ENCODE measurements at regions not wholly inside any gene's neighbourhood (a gene's known extent, or its start where the extent isn't known, plus 50 kb on each side); places are given as distances from the start of the nearest gene placed in this dataset.

DNA sequence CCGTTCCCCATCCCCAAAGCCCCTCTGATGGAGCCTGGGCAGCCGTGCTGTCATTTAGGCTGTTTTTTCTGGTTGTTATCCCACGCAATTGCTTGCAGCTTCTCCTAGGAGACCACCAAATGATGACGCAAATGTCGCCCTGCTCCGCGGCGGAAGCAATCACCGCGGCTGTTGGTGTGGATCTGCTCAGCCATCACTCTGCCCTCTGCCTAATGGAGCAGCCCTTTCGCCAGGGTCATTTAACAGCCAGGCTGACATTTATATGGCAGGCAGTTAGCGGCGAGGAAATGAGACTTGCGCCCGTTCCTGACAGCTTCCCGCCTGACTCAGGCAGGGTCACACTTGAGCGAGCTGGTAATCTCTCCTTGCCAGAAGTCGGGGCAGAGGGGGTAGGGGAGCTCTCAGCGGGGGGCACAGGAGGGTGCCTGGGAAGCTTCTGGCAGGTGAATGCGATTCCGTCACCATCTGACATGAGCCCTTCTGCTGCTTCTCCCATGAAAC, 97.9 kb upstream of the RTL6 start:
- Mint-ChIP-seq H3K4me1 (peaks cover 44% of the 10 kb centered on the region), H3K36me3 (ENCODE audit: low read depth) (no peaks in the 10 kb centered on the region), H3K27ac (peak overlapping the region; percentile 30 to 82 (median 52)), H3K9me3 (no peaks in the 10 kb centered on the region), H3K27me3 (ENCODE audit: low read depth) (peaks cover 36% of the 10 kb centered on the region), H3K4me3 (peak overlapping the region; percentile 7 to 59 (median 56))
- no peak for TF ChIP-seq CTCF (IDR thresholded peaks at IDR 0.05; ENCODE audit: unreplicated experiment in 3 of 3)

DNA sequence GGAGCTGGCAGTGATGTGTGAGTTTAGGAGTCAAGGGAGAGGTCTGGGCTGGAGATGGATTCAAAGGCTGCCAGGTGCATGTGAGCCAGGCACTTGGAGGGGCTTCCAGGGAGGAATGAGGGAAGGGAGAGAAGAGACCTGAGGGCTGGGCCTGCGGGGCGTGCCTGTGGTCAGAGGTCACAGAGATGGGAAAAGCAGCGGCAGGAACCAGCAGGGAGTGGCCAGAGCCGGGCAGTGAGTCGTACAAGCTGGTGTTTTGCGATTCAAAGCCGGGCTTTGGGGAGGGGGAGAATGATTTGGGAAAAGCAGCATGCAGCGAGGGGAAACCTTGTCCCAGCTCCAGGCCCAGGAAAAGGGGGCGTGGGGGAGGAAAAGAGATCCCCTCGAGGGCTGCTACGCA, 96.9 kb upstream of the RTL6 start:
- Mint-ChIP-seq H3K27me3 (ENCODE audit: low read depth) (peaks cover 34% of the 10 kb centered on the region), H3K9me3 (no peaks in the 10 kb centered on the region), H3K4me3 (peak overlapping the region in 2 of 3 experiments; percentile 2 to 12), H3K4me1 (peaks cover 44% of the 10 kb centered on the region), H3K27ac (no peak overlapping the region), H3K36me3 (ENCODE audit: low read depth) (no peaks in the 10 kb centered on the region)
- TF ChIP-seq CTCF (IDR thresholded peaks at IDR 0.05; ENCODE audit: unreplicated experiment in 3 of 3): no peak

- Mint-ChIP-seq H3K27ac (peak overlapping the region in 2 of 3 experiments; percentile 39 to 66), H3K4me1 (peaks cover 34% of the 10 kb centered on the region), H3K4me3 (no peak overlapping the region), H3K9me3 (peaks cover 4% of the 10 kb centered on the region), H3K27me3 (ENCODE audit: low read depth) (peaks cover 34% of the 10 kb centered on the region), H3K36me3 (ENCODE audit: low read depth) (no peaks in the 10 kb centered on the region)
- TF ChIP-seq CTCF (IDR thresholded peaks at IDR 0.05; ENCODE audit: unreplicated experiment in 3 of 3): no peak
These were observed 94.8 kb upstream of the RTL6 start for GRCh38 chr22:44592824-44593148.

DNA sequence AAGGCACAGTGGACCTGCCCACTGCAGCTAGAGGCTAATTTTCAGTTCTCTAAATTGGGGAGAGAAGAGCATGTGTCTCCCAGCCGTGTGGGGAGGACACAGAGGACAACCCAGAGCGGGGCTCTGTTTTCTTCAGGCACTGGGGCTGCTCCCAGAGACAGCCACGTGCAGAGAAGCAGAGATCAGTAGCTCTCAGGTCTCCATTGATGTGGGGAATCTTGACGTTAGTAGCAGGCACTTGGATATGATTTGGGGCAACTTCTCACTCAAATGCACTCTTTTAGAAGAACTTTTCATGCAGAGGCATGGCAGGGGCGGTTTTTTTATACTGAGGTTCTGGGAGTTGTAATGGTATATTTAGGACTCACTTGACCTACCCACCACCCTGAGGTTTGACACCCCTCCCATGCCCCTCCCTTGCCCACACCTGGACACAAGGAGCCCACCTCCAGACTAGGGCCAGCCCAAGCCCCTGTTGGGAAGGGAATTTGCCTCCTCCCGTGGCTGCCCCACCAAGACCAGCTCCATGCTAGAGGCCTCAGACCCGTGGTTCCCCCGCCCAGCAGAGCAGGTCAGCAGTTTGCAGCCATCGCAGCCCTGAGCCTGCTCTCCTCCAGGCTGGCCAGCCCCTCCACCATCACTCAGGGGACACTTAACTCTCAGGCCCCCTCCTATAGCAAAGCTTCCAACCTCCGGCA, 94.2 kb upstream of the RTL6 start:
- Mint-ChIP-seq H3K4me1 (peaks cover 33% of the 10 kb centered on the region), H3K27ac (peak overlapping the region in 2 of 3 experiments; percentile 39 to 66), H3K27me3 (ENCODE audit: low read depth) (peaks cover 38% of the 10 kb centered on the region), H3K36me3 (ENCODE audit: low read depth) (no peaks in the 10 kb centered on the region), H3K4me3 (no peak overlapping the region), H3K9me3 (peaks cover 8% of the 10 kb centered on the region)
- no peak for TF ChIP-seq CTCF (IDR thresholded peaks at IDR 0.05; ENCODE audit: unreplicated experiment in 3 of 3)

- TF ChIP-seq CTCF (IDR thresholded peaks at IDR 0.05; ENCODE audit: unreplicated experiment in 3 of 3): no peak
- Mint-ChIP-seq H3K27me3 (ENCODE audit: low read depth) (peaks cover 45% of the 10 kb centered on the region), H3K9me3 (peaks cover 8% of the 10 kb centered on the region), H3K4me3 (no peak overlapping the region), H3K4me1 (peaks cover 37% of the 10 kb centered on the region), H3K36me3 (ENCODE audit: low read depth) (no peaks in the 10 kb centered on the region), H3K27ac (no peak overlapping the region)
These were observed 93.2 kb upstream of the RTL6 start for GRCh38 chr22:44591146-44591790.

Measured in nephron (organoid).